Limb (tissue), 2 donors: ENCODE measurements at regions not wholly inside any gene's neighbourhood (a gene's known extent, or its start where the extent isn't known, plus 50 kb on each side); places are given as distances from the start of the nearest gene placed in this dataset.
"Not testable (repeated sequence)": the region's sequence is repeated elsewhere in the genome, so short reads cannot be mapped to it uniquely, and the experiment has no call there.

Experiments
- DNase-seq, 2 donors: peaks; one replicate each; pipeline ENCODE4 v3.0.0-alpha.2; 2016; ENCODE audit errors: extremely low spot score in 2 of 2

DNA sequence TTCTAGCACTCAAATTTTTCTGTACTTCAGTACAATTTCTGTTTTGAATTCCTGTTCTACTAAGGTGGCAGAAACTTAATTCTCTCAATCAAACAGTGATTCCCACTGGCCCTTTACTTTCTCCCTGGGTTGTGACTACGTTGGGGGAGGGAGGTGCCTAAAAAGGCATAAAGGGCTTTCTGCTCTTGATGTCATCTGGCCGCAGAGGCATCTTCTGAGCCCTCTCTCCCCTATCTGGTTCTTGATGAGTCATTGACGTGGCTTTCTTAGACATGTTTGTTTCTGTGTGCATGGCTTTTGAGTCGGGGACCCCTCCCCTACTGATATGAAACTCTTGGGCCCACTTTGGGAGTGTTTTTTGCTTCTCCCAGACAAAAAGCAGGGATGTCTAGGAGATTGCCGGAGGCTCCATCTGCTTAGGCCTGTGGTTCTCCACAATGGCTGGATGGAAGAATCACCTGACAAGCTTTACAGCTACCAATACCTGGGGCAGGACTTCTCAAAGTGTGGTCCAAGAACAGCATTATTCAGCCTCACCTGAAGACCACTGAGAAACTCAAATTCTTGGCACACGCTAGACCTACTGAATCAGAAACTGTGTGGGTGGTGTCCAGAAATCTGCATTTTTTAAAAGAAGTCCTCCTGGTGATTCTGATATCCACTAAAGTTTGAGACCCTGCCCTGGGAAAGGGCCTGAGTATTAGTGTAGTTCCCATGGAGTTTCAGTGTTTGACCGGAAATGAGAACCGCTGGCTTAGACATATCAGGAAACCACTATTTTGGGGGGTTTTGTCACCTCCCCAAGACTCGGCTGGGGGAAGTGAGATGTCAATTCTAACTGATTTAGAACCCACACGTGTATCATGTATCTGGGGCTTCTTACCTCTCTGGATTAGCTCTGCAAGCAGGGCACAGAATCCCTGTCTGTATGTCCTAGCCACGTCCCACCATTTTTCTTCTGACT lies 395.7 kb upstream of the PDE3A start:
- DNase-seq = no peak

DNA sequence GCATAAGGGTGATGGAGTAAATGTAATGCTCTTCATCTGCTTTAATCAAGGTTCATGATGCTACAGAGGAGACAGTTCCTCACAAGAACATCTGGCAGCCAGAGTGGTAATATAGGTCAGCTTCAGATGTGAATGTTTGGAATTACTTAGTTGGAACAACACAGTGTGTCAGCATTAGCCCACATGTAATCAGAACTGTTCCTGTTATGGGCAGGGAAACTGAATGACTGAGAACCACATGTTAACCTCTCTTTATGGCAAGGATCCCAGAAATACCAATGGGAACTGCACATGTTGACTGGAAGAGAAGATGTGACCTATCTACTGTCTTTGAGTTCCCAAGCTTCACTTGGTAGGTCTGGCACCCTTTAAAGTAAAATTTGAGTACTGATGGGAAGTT lies 390.1 kb upstream of the PDE3A start:
- DNase-seq = peak in 1 of 2 donors; percentile 66

- no peak for DNase-seq
Observed at GRCh38 chr12:19979584-19979983, 388.8 kb upstream of the PDE3A start.

GRCh38 chr12:19981944-19982343 lies 386.4 kb upstream of the PDE3A start:
- no peak for DNase-seq

DNA sequence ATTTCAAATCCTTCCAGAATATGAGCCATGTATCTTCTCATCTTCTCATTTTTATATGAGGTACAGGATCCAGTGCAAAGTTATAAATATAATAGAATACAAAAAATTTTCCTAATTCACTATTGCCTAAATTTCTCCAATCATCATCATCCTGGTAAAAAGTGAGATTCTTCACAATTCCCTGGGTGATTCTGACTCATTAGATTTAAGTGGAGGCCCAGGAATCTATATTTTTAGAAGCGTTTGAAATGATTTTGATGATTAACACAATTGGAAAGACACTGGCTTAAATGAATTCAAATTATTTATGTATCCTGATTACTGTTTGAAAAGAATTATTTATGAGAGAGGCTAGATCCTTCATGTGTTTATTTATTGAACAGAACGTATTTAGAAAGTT lies 380.3 kb upstream of the PDE3A start:
- DNase-seq = no peak

DNA sequence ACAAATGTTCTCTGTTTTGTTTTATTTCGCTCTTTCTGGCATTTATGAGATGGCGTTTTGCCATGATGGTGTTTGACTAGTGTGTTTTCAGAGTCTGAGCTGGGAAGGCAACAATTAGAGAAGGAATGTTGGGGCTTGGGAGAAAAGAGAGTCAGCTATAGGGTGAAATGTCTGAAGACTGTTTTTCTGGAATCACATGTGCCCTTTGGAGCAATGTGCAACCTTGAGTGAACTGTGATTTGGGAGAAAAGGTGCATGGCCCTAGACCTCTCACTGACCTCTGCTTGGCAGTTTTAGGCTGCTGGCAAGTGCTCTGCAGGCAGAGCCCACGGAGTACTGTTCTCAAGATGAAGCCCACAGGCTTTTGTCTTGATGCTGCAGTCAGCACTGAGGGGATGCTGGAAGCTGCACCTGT lies 379.9 kb upstream of the PDE3A start:
- DNase-seq = no peak

GRCh38 chr12:19988948-19989347 lies 379.4 kb upstream of the PDE3A start:
- no peak for DNase-seq

GRCh38 chr12:19991146-19991545 lies 377.2 kb upstream of the PDE3A start:
- DNase-seq = no peak

DNA sequence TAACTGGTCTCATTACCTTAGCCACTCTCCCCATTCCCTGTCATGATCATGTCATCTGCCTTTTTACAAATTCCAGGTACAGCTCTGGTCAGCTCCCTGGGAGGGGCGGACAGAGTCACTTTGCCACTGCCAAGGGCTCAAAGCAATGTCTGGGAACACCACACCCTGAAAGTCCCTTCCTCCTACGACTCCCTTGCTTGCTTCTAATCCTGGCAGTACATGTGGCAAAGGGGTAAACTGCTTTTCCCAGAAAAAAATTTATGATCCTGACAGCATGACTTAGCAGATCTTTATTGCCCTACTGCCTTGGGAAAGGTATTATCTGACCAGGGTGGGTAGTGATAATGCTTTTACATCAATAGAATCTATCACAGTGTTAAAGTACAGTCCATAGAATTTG lies 376.0 kb upstream of the PDE3A start:
- DNase-seq = no peak

- peak in 1 of 2 donors; percentile 19 for DNase-seq
Observed at GRCh38 chr12:19994968-19995367, 373.4 kb upstream of the PDE3A start.

GRCh38 chr12:19997656-19998400 lies 370.5 kb upstream of the PDE3A start:
- DNase-seq = no peak

- no peak for DNase-seq
Observed at GRCh38 chr12:19998411-19998810, 369.9 kb upstream of the PDE3A start.

- DNase-seq = no peak
Observed at GRCh38 chr12:19998961-19999804, 369.2 kb upstream of the PDE3A start.

DNA sequence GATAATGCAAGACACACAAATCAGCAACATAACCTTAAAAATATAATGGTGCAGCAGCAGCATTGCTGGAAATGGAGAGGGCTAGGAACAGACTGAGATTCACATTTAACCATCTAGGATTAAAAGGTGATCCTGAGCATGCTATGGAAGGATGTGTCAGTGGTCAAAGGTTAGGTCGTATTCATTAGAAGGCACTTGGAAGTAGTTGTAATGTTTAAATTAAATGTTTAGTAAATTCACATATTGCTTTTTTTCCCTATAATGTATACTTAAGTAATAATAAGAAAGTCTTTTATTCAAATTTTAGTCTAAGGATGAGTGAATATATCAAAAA lies 368.6 kb upstream of the PDE3A start:
- no peak for DNase-seq

GRCh38 chr12:20000229-20000849 lies 368.0 kb upstream of the PDE3A start:
- no peak for DNase-seq

- DNase-seq = no peak
Observed at GRCh38 chr12:20003252-20003651, 365.1 kb upstream of the PDE3A start.

DNA sequence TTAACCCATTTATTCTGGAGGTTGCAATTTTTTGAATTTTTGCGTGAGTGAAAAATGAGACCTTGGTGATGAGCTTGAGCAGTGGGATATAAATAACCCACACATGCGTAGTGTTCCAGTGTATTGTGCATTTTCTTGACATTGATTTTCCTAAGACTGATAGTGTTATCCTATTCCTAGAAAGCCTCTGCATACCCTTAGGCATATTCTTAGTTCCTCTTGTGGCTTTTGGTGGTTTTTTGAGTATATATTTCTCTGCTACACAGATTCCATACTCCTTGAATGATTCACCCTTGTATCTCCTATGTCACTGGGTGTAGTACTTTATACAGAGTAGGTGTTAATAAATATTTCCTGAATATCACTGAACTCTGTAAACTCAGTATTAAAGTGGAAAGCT lies 363.4 kb upstream of the PDE3A start:
- no peak for DNase-seq

GRCh38 chr12:20006871-20007730 lies 361.2 kb upstream of the PDE3A start:
- DNase-seq = no peak

GRCh38 chr12:20009965-20010364 lies 358.4 kb upstream of the PDE3A start:
- not testable (repeated sequence) for DNase-seq

DNA sequence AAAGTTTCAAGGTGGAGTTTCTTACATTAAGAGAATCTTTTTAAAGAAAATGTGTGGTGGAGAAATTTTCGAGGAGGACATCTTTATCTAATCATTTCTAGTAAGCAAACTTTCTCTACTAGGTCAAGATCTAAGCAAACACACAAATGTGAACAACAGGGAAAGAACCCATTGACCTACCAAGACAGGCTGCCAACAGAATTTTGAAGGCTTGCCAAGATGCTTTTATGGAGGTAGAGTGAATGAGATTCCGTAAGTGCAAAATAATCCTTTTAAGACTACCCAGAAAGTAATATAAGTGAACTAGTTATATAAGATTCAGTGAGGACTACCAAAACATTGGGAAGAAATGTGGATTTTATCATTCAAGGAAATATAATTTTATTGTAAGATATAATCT lies 357.1 kb upstream of the PDE3A start:
- DNase-seq = no peak
